ENCODE measurements at regions not wholly inside any gene's neighbourhood (a gene's known extent, or its start where the extent isn't known, plus 50 kb on each side); places are given as distances from the start of the nearest gene placed in this dataset.

GRCh38 chr11:109731451-109731850 is 309.5 kb downstream of the C11orf87 start:
- DNase-seq (ENCODE audit: low spot score) = no peak
- Mint-ChIP-seq H3K27ac (no peak overlapping the region), H3K4me1 (peaks cover 13% of the 10 kb centered on the region), H3K27me3 (ENCODE audit: insufficient read depth, low read depth) (no peaks in the 10 kb centered on the region), H3K4me3 (no peak overlapping the region), H3K9me3 (no peaks in the 10 kb centered on the region), H3K36me3 (no peaks in the 10 kb centered on the region)
- Histone ChIP-seq H3K4me1 (no peaks in the 10 kb centered on the region), H3K4me3 (no peak overlapping the region), H3K9ac (no peak overlapping the region), H3K9me3 (ENCODE audit: low read depth) (no peaks in the 10 kb centered on the region), H3K4me2 (no peak overlapping the region), H3K27me3 (no peaks in the 10 kb centered on the region), H3F3A (ENCODE audit: low read depth) (no peaks in the 10 kb centered on the region), H3K27ac (no peak overlapping the region), H2AFZ (replicated peaks) (no peak overlapping the region), H3K36me3 (no peaks in the 10 kb centered on the region), H4K20me1 (ENCODE audit: low read depth) (no peaks in the 10 kb centered on the region), H3K79me2 (ENCODE audit: low read depth) (no peaks in the 10 kb centered on the region)
- no peak for TF ChIP-seq CTCF (IDR thresholded peaks at IDR 0.05)
- TF ChIP-seq EZH2 (IDR thresholded peaks at IDR 0.05) = no peak
- no peak for TF ChIP-seq EZH2phosphoT487 (IDR thresholded peaks at IDR 0.05)

- no peak for DNase-seq (ENCODE audit: low spot score)
- no peak overlapping the region for H3K9ac ChIP-seq
- H3K27ac Mint-ChIP-seq = no peak overlapping the region
- H2AFZ ChIP-seq (replicated peaks) = no peak overlapping the region
- no peaks in the 10 kb centered on the region for H3F3A ChIP-seq (ENCODE audit: low read depth)
- no peaks in the 10 kb centered on the region for H3K4me1 ChIP-seq
- H3K79me2 ChIP-seq (ENCODE audit: low read depth) = no peaks in the 10 kb centered on the region
- H3K4me1 Mint-ChIP-seq = peaks cover 13% of the 10 kb centered on the region
- no peak overlapping the region for H3K27ac ChIP-seq
- no peaks in the 10 kb centered on the region for H4K20me1 ChIP-seq (ENCODE audit: low read depth)
- H3K36me3 ChIP-seq = no peaks in the 10 kb centered on the region
- H3K27me3 Mint-ChIP-seq (ENCODE audit: insufficient read depth, low read depth) = no peaks in the 10 kb centered on the region
- no peak overlapping the region for H3K4me2 ChIP-seq
- no peak for TF ChIP-seq EZH2phosphoT487 (IDR thresholded peaks at IDR 0.05)
- TF ChIP-seq EZH2 (IDR thresholded peaks at IDR 0.05) = no peak
- no peak for TF ChIP-seq CTCF (IDR thresholded peaks at IDR 0.05)
- no peaks in the 10 kb centered on the region for H3K9me3 Mint-ChIP-seq
- H3K36me3 Mint-ChIP-seq = no peaks in the 10 kb centered on the region
- H3K4me3 Mint-ChIP-seq = no peak overlapping the region
- H3K9me3 ChIP-seq (ENCODE audit: low read depth) = no peaks in the 10 kb centered on the region
- H3K27me3 ChIP-seq = no peaks in the 10 kb centered on the region
- H3K4me3 ChIP-seq = no peak overlapping the region
Measured at GRCh38 chr11:109733245-109733644, 311.3 kb downstream of the C11orf87 start.

GRCh38 chr11:109734566-109734965 is 312.6 kb downstream of the C11orf87 start:
- no peaks in the 10 kb centered on the region for H3K27me3 Mint-ChIP-seq (ENCODE audit: insufficient read depth, low read depth)
- H3F3A ChIP-seq (ENCODE audit: low read depth) = no peaks in the 10 kb centered on the region
- no peaks in the 10 kb centered on the region for H3K4me1 ChIP-seq
- H3K9me3 Mint-ChIP-seq = no peaks in the 10 kb centered on the region
- H3K36me3 ChIP-seq = no peaks in the 10 kb centered on the region
- DNase-seq (ENCODE audit: low spot score) = no peak
- H3K27ac ChIP-seq = no peak overlapping the region
- no peak for TF ChIP-seq EZH2phosphoT487 (IDR thresholded peaks at IDR 0.05)
- no peak for TF ChIP-seq CTCF (IDR thresholded peaks at IDR 0.05)
- TF ChIP-seq EZH2 (IDR thresholded peaks at IDR 0.05) = no peak
- no peak overlapping the region for H2AFZ ChIP-seq (replicated peaks)
- peaks cover 13% of the 10 kb centered on the region for H3K4me1 Mint-ChIP-seq
- H3K4me3 Mint-ChIP-seq = no peak overlapping the region
- H3K79me2 ChIP-seq (ENCODE audit: low read depth) = no peaks in the 10 kb centered on the region
- H3K9ac ChIP-seq = no peak overlapping the region
- no peak overlapping the region for H3K4me2 ChIP-seq
- H3K9me3 ChIP-seq (ENCODE audit: low read depth) = no peaks in the 10 kb centered on the region
- H4K20me1 ChIP-seq (ENCODE audit: low read depth) = no peaks in the 10 kb centered on the region
- no peak overlapping the region for H3K27ac Mint-ChIP-seq
- no peaks in the 10 kb centered on the region for H3K36me3 Mint-ChIP-seq
- H3K27me3 ChIP-seq = no peaks in the 10 kb centered on the region
- no peak overlapping the region for H3K4me3 ChIP-seq

GRCh38 chr11:109735128-109735527 is 313.1 kb downstream of the C11orf87 start:
- Mint-ChIP-seq H3K4me3 (no peak overlapping the region), H3K4me1 (peaks cover 13% of the 10 kb centered on the region), H3K27me3 (ENCODE audit: insufficient read depth, low read depth) (no peaks in the 10 kb centered on the region), H3K9me3 (no peaks in the 10 kb centered on the region), H3K27ac (no peak overlapping the region), H3K36me3 (no peaks in the 10 kb centered on the region)
- no peaks in the 10 kb centered on the region for H3F3A ChIP-seq (ENCODE audit: low read depth)
- no peaks in the 10 kb centered on the region for H3K4me1 ChIP-seq
- no peaks in the 10 kb centered on the region for H3K79me2 ChIP-seq (ENCODE audit: low read depth)
- H3K27me3 ChIP-seq = no peaks in the 10 kb centered on the region
- DNase-seq (ENCODE audit: low spot score) = no peak
- H4K20me1 ChIP-seq (ENCODE audit: low read depth) = no peaks in the 10 kb centered on the region
- H3K9ac ChIP-seq = no peak overlapping the region
- no peaks in the 10 kb centered on the region for H3K36me3 ChIP-seq
- no peak overlapping the region for H3K4me3 ChIP-seq
- no peak overlapping the region for H2AFZ ChIP-seq (replicated peaks)
- no peak overlapping the region for H3K4me2 ChIP-seq
- TF ChIP-seq EZH2 (IDR thresholded peaks at IDR 0.05) = no peak
- no peak for TF ChIP-seq CTCF (IDR thresholded peaks at IDR 0.05)
- TF ChIP-seq EZH2phosphoT487 (IDR thresholded peaks at IDR 0.05) = no peak
- no peaks in the 10 kb centered on the region for H3K9me3 ChIP-seq (ENCODE audit: low read depth)
- H3K27ac ChIP-seq = no peak overlapping the region
